Peyer's patch (tissue), 4 donors: ENCODE measurements at regions not wholly inside any gene's neighbourhood (a gene's known extent, or its start where the extent isn't known, plus 50 kb on each side); places are given as distances from the start of the nearest gene placed in this dataset.

Experiments used
- CTCF ChIP-seq, 6 experiments: fragments of 450-650 bp in 4 of 6; fragments of 200-600 bp in 2 of 6; sonication (generic) in 1 of 6; IDR thresholded peaks; one replicate each; pipeline ENCODE4 v1.5.1; 2017 to 2019; ENCODE audit warnings: antibody characterized with exemption in 6 of 6, mild to moderate bottlenecking in 3 of 6, moderate library complexity in 1 of 6
- POLR2A ChIP-seq, 2 donors: fragments of 450-650 bp; IDR thresholded peaks; one replicate each; pipeline ENCODE4 v1.5.1; 2017; ENCODE audit warnings: antibody characterized with exemption in 2 of 2, mild to moderate bottlenecking in 2 of 2, moderate library complexity in 2 of 2

- TF ChIP-seq CTCF (IDR thresholded peaks at IDR 0.05) (no peak), POLR2A (IDR thresholded peaks at IDR 0.05) (no peak)
Measured at GRCh38 chr11:22431106-22431505, 92.9 kb downstream of the SLC17A6 start.
